HG02759 (cell line): ENCODE measurements at regions not wholly inside any gene's neighbourhood (a gene's known extent, or its start where the extent isn't known, plus 50 kb on each side); places are given as distances from the start of the nearest gene placed in this dataset.

Source experiments
- ATAC-seq: cut with Tn5 transposase; IDR thresholded peaks from one replicate; pipeline ENCODE4 v1.9.1; 2021; ENCODE audit warnings: mild to moderate bottlenecking, moderate library complexity; ENCODE audit not compliant: unreplicated experiment

GRCh38 chr2:104286841-104287240, 567.1 kb upstream of the POU3F3 start:
- ATAC-seq, result no peak

GRCh38 chr2:104289651-104290565, 564.0 kb upstream of the POU3F3 start:
- no peak for ATAC-seq

GRCh38 chr2:104290566-104290891, 563.4 kb upstream of the POU3F3 start:
- ATAC-seq, result no peak

GRCh38 chr2:104312684-104313083, 541.2 kb upstream of the POU3F3 start:
- no peak for ATAC-seq

- ATAC-seq, result no peak
Measured at GRCh38 chr2:104318001-104318665, 535.8 kb upstream of the POU3F3 start.

GRCh38 chr2:104321116-104321795, 532.7 kb upstream of the POU3F3 start:
- ATAC-seq, result no peak

- ATAC-seq, result no peak
Measured at GRCh38 chr2:104321796-104322349, 532.0 kb upstream of the POU3F3 start.

- no peak for ATAC-seq
Measured at GRCh38 chr2:104332731-104333130, 521.2 kb upstream of the POU3F3 start.

- no peak for ATAC-seq
Measured at GRCh38 chr2:104337869-104338268, 516.0 kb upstream of the POU3F3 start.

- no peak for ATAC-seq
Measured at GRCh38 chr2:104340162-104340561, 513.8 kb upstream of the POU3F3 start.

GRCh38 chr2:104340879-104341828, 512.8 kb upstream of the POU3F3 start:
- no peak for ATAC-seq

- ATAC-seq, result no peak
Measured at GRCh38 chr2:104344306-104344705, 509.6 kb upstream of the POU3F3 start.

- no peak for ATAC-seq
Measured at GRCh38 chr2:104344985-104345384, 508.9 kb upstream of the POU3F3 start.

- ATAC-seq, result no peak
Measured at GRCh38 chr2:104358122-104358521, 495.8 kb upstream of the POU3F3 start.

- ATAC-seq, result no peak
Measured at GRCh38 chr2:104361414-104361813, 492.5 kb upstream of the POU3F3 start.

GRCh38 chr2:104368089-104368488, 485.8 kb upstream of the POU3F3 start:
- ATAC-seq, result no peak

- ATAC-seq, result no peak
Measured at GRCh38 chr2:104371087-104371781, 482.7 kb upstream of the POU3F3 start.

- no peak for ATAC-seq
Measured at GRCh38 chr2:104375206-104375605, 478.7 kb upstream of the POU3F3 start.

GRCh38 chr2:104378853-104379374, 475.0 kb upstream of the POU3F3 start:
- ATAC-seq, result peak; percentile 83
